ENCODE measurements at regions not wholly inside any gene's neighbourhood (a gene's known extent, or its start where the extent isn't known, plus 50 kb on each side); places are given as distances from the start of the nearest gene placed in this dataset.

- TF ChIP-seq, protein P1, sequence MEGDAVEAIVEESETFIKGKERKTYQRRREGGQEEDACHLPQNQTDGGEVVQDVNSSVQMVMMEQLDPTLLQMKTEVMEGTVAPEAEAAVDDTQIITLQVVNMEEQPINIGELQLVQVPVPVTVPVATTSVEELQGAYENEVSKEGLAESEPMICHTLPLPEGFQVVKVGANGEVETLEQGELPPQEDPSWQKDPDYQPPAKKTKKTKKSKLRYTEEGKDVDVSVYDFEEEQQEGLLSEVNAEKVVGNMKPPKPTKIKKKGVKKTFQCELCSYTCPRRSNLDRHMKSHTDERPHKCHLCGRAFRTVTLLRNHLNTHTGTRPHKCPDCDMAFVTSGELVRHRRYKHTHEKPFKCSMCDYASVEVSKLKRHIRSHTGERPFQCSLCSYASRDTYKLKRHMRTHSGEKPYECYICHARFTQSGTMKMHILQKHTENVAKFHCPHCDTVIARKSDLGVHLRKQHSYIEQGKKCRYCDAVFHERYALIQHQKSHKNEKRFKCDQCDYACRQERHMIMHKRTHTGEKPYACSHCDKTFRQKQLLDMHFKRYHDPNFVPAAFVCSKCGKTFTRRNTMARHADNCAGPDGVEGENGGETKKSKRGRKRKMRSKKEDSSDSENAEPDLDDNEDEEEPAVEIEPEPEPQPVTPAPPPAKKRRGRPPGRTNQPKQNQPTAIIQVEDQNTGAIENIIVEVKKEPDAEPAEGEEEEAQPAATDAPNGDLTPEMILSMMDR (conservative IDR thresholded peaks at IDR 0.05; ENCODE audit: low read depth, low read length): no peak
- no peak for TF ChIP-seq NFE2L2 (IDR thresholded peaks at IDR 0.05; ENCODE audit: low read depth, low read length)
- no peak for TF ChIP-seq RAD21 (IDR thresholded peaks at IDR 0.05; ENCODE audit: low read length)
- no peak for TF ChIP-seq MAFK (IDR thresholded peaks at IDR 0.05; ENCODE audit: low read depth, low read length)
- no peak for TF ChIP-seq POLR2A (IDR thresholded peaks at IDR 0.05; ENCODE audit: low read depth, low read length)
- no peak for TF ChIP-seq ELK1 (IDR thresholded peaks at IDR 0.05; ENCODE audit: borderline replicate concordance, low read depth, low read length)
- no peak for TF ChIP-seq RFX5 (IDR thresholded peaks at IDR 0.05; ENCODE audit: low read depth, low read length)
- TF ChIP-seq CEBPB (IDR thresholded peaks at IDR 0.05; ENCODE audit: low read depth, low read length): no peak
- TF ChIP-seq MAZ (IDR thresholded peaks at IDR 0.05; ENCODE audit: borderline replicate concordance, low read depth, low read length): no peak
- no peak for TF ChIP-seq BHLHE40 (IDR thresholded peaks at IDR 0.05; ENCODE audit: low read depth, low read length)
- no peak for TF ChIP-seq RCOR1 (IDR thresholded peaks at IDR 0.05; ENCODE audit: insufficient replicate concordance, low read length)
These were observed 81.0 kb downstream of the NCOR2 start for GRCh38 chr12:124486346-124486963.

All from IMR-90 (cell line).